HepG2 (cell line): ENCODE measurements at regions not wholly inside any gene's neighbourhood (a gene's known extent, or its start where the extent isn't known, plus 50 kb on each side); places are given as distances from the start of the nearest gene placed in this dataset.

Experiments used
- ATAC-seq: fragments of 200-7000 bp; cut with Tn5 transposase; 3 replicates; pipeline ENCODE4 v1.9.1; 2020; ENCODE audit warnings: mild to moderate bottlenecking, moderate library complexity
- BruUV-seq: library from RNA; stranded (reverse); fragments of 400-500 nt; replicated peaks from 2 replicates; lab custom pipeline; 2021; lab: Mats Ljungman, UMichigan
- CTCF ChIA-PET: fragments of 300-600 bp; formaldehyde crosslinking; extraction: SDS; loops from one replicate; lab custom pipeline; 2021; ENCODE audit warnings: low total read pairs, inconsistent platforms, low intra/inter-chr PET ratio; lab: Yijun Ruan, JAX
- POLR2A ChIA-PET: fragments of 350-600 bp; sonication (Branson Sonifier 250); formaldehyde crosslinking; loops from one replicate; lab custom pipeline; 2020; ENCODE audit warnings: antibody characterized with exemption, inconsistent platforms; lab: Yijun Ruan, JAX
- DNase-seq: peaks from one replicate; pipeline ENCODE4 v3.0.0-alpha.2; 2015; ENCODE audit warnings: low spot score
- FAIRE-seq: peaks from 3 replicates; lab custom pipeline; 2011; peaks lifted over from hg19 to GRCh38; lab: Jason Lieb, UNC
- H2AFZ ChIP-seq: one replicate; pipeline ENCODE4 v1.6.1; 2011; ENCODE audit warnings: low read length, inconsistent platforms
- H3K27ac ChIP-seq: fragments of 300-600 bp; 3 replicates; pipeline ENCODE4 v1.8.0; 2011; ENCODE audit warnings: mixed run types, mild to moderate bottlenecking, mixed read lengths, low read length, inconsistent platforms; ENCODE audit not compliant: insufficient read depth; ENCODE audit errors: extremely low read length
- H3K27me3 ChIP-seq, 2 experiments: fragments of 200-600 bp in 1 of 2; 2 replicates in 1 of 2; 3 replicates in 1 of 2; pipeline versions ENCODE4 v1.6.0 to v1.8.0; 2011; ENCODE audit warnings: low read length in 2 of 2, mild to moderate bottlenecking in 2 of 2, moderate library complexity in 2 of 2, inconsistent platforms in 1 of 2; ENCODE audit not compliant: insufficient read depth in 2 of 2, control insufficient read depth in 1 of 2
- H3K36me3 ChIP-seq, 2 experiments: fragments of 200-600 bp in 1 of 2; replicated peaks in 1 of 2; 2 replicates in 1 of 2; 3 replicates in 1 of 2; pipeline versions ENCODE4 v1.5.1 to v1.8.0; 2011; ENCODE audit warnings: low read length in 2 of 2, inconsistent platforms in 1 of 2; ENCODE audit not compliant: insufficient read depth in 2 of 2, control insufficient read depth in 1 of 2
- H3K4me1 ChIP-seq: 2 replicates; pipeline ENCODE4 v1.5.1; 2012; ENCODE audit warnings: low read length, inconsistent platforms; ENCODE audit not compliant: insufficient read depth
- H3K4me2 ChIP-seq: 2 replicates; pipeline ENCODE4 v1.6.0; 2011; ENCODE audit warnings: low read depth, low read length, inconsistent platforms
- H3K4me3 ChIP-seq, 3 experiments: fragments of 200-600 bp in 1 of 3; sonication (generic), shearing (Covaris generic) in 1 of 3; replicated peaks in 1 of 3; 2 replicates each; pipeline ENCODE4 v1.5.1; 2011 to 2016; ENCODE audit warnings: low read length in 3 of 3, inconsistent platforms in 2 of 3, low read depth in 2 of 3, mild to moderate bottlenecking in 2 of 3, control low read depth in 1 of 3, mixed read lengths in 1 of 3; ENCODE audit not compliant: insufficient read depth in 1 of 3
- H3K79me2 ChIP-seq: one replicate; pipeline ENCODE4 v1.6.1; 2011; ENCODE audit warnings: low read length, inconsistent platforms; ENCODE audit not compliant: insufficient read depth
- H3K9ac ChIP-seq: 2 replicates; pipeline ENCODE4 v1.6.0; 2011; ENCODE audit warnings: mild to moderate bottlenecking, low read depth, low read length, inconsistent platforms; ENCODE audit not compliant: insufficient read depth
- H3K9me3 ChIP-seq: 2 replicates; pipeline ENCODE4 v1.5.1; 2012; ENCODE audit warnings: mild to moderate bottlenecking, low read length
- H4K20me1 ChIP-seq: 2 replicates; pipeline ENCODE4 v1.6.0; 2011; ENCODE audit warnings: inconsistent platforms, mild to moderate bottlenecking, low read length, moderate library complexity; ENCODE audit not compliant: insufficient read depth
- ASH2L ChIP-seq: fragments of 300-600, 200-600 bp; sonication (generic); IDR thresholded peaks from 2 replicates; pipeline ENCODE4 v1.7.0; 2017; ENCODE audit warnings: low read depth, mild to moderate bottlenecking, moderate library complexity, mixed read lengths, low read length; ENCODE audit not compliant: insufficient read length
- CEBPB ChIP-seq: IDR thresholded peaks from 2 replicates; pipeline ENCODE4 v1.6.1; 2011; ENCODE audit warnings: low read depth, low read length, improper control_type of control experiment, borderline replicate concordance
- CENPT ChIP-seq: sonication (generic); formaldehyde crosslinking; IDR thresholded peaks from 2 replicates; pipeline ENCODE4 v1.8.0; 2022; ENCODE audit warnings: low read depth, mild to moderate bottlenecking, moderate library complexity, missing genetic modification reagents
- DNMT1 ChIP-seq: sonication (generic); formaldehyde crosslinking; IDR thresholded peaks from 2 replicates; pipeline ENCODE4 v1.5.1; 2020; ENCODE audit warnings: mild to moderate bottlenecking, missing genetic modification reagents
- JARID2 ChIP-seq: sonication (generic); formaldehyde crosslinking; IDR thresholded peaks from 2 replicates; pipeline ENCODE4 v1.8.1; 2023; ENCODE audit warnings: missing genetic modification reagents, inconsistent platforms; ENCODE audit not compliant: insufficient replicate concordance
- PHF8 ChIP-seq: sonication (generic); formaldehyde crosslinking; IDR thresholded peaks from 2 replicates; pipeline ENCODE4 v1.5.0; 2020; ENCODE audit warnings: missing genetic modification reagents
- ZNF17 ChIP-seq: sonication (generic); formaldehyde crosslinking; IDR thresholded peaks from 2 replicates; pipeline ENCODE4 v1.5.0; 2020; ENCODE audit warnings: mild to moderate bottlenecking, missing genetic modification reagents
- ZNF543 ChIP-seq: sonication (generic); formaldehyde crosslinking; IDR thresholded peaks from 2 replicates; pipeline ENCODE4 v1.4.0; 2020; ENCODE audit warnings: mild to moderate bottlenecking, missing genetic modification reagents
- WGBS: methylation state at CpG from one replicate; pipeline ENCODE4 v1.1.6; 2017; ENCODE audit warnings: low lambda C conversion rate; 5-methylcytosine and 5-hydroxymethylcytosine counted together
- in situ Hi-C: cut with HindIII; loops from 2 replicates; pipeline ENCODE4 v1.10.0; 2017; ENCODE audit warnings: low pct_unique_long_range_greater_than_20kb; ENCODE audit not compliant: extremely low pct_ligation_motif_present
- intact Hi-C: fragments of 100-400 bp; cut with micrococcal nuclease; formaldehyde crosslinking; loops from one replicate; pipeline ENCODE4 v1.10.0; 2022; ENCODE audit not compliant: unreplicated experiment
- TF ChIP-seq, protein P1 (sequence below): IDR thresholded peaks from 2 replicates; pipeline ENCODE4 v1.6.1; 2016

GRCh38 chr5:162668926-162669325 lies 601.4 kb downstream of the GABRG2 start:
- no peak overlapping the region for H2AFZ ChIP-seq
- POLR2A ChIA-PET: no interaction called here
- no peak overlapping the region for H3K4me3 ChIP-seq
- H3K9me3 ChIP-seq: peaks cover 81% of the 10 kb centered on the region
- BruUV-seq: no TSS peak
- no peak overlapping the region for H3K27ac ChIP-seq
- WGBS: 2% methylated on average over 3 of the region's 3 CpGs
- ATAC-seq (no peak), FAIRE-seq (no peak), DNase-seq (no peak)
- no peaks in the 10 kb centered on the region for H3K4me1 ChIP-seq
- no peaks in the 10 kb centered on the region for H3K27me3 ChIP-seq
- no peaks in the 10 kb centered on the region for H4K20me1 ChIP-seq
- no peaks in the 10 kb centered on the region for H3K79me2 ChIP-seq
- no peak overlapping the region for H3K4me2 ChIP-seq
- intact Hi-C loops: no loop called here
- CTCF ChIA-PET: no interaction called here
- H3K36me3 ChIP-seq: no peaks in the 10 kb centered on the region
- in situ Hi-C loops: no loop called here
- no peak for TF ChIP-seq ZNF543 (CRISPR knock-in tag)
- no peak for TF ChIP-seq PHF8
- no peak for TF ChIP-seq JARID2 (CRISPR knock-in tag)
- no peak for TF ChIP-seq DNMT1
- TF ChIP-seq, protein P1, sequence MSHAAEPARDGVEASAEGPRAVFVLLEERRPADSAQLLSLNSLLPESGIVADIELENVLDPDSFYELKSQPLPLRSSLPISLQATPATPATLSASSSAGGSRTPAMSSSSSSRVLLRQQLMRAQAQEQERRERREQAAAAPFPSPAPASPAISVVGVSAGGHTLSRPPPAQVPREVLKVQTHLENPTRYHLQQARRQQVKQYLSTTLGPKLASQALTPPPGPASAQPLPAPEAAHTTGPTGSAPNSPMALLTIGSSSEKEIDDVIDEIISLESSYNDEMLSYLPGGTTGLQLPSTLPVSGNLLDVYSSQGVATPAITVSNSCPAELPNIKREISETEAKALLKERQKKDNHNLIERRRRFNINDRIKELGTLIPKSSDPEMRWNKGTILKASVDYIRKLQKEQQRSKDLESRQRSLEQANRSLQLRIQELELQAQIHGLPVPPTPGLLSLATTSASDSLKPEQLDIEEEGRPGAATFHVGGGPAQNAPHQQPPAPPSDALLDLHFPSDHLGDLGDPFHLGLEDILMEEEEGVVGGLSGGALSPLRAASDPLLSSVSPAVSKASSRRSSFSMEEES (CRISPR knock-in tag): no peak
- no peak for TF ChIP-seq ASH2L
- TF ChIP-seq ZNF17 (CRISPR knock-in tag): no peak
- TF ChIP-seq, all 625 proteins: peak for 0
- H3K9ac ChIP-seq: no peak overlapping the region

- BruUV-seq: no TSS peak
- Histone ChIP-seq H3K4me2 (no peak overlapping the region), H3K79me2 (no peaks in the 10 kb centered on the region), H3K36me3 (no peaks in the 10 kb centered on the region), H4K20me1 (no peaks in the 10 kb centered on the region), H3K27me3 (no peaks in the 10 kb centered on the region), H3K9ac (no peak overlapping the region), H3K4me3 (no peak overlapping the region), H3K4me1 (no peaks in the 10 kb centered on the region), H2AFZ (no peak overlapping the region), H3K9me3 (peaks cover 88% of the 10 kb centered on the region), H3K27ac (no peak overlapping the region)
- intact Hi-C loops (no loop called here), in situ Hi-C loops (no loop called here)
- ChIA-PET CTCF (no interaction called here), POLR2A (no interaction called here)
- FAIRE-seq (no peak), ATAC-seq (no peak), DNase-seq (no peak)
- TF ChIP-seq CEBPB: peak; percentile 26; the same call in 1 of the 2 replicates
- no peak for TF ChIP-seq CENPT (CRISPR knock-in tag)
- WGBS: 96% methylated on average over 1 of the region's 1 CpG
Observed at GRCh38 chr5:162672061-162672460, 604.5 kb downstream of the GABRG2 start.
